HG03135 (cell line): ENCODE measurements at regions not wholly inside any gene's neighbourhood (a gene's known extent, or its start where the extent isn't known, plus 50 kb on each side); places are given as distances from the start of the nearest gene placed in this dataset.
"Not testable (repeated sequence)": the region's sequence is repeated elsewhere in the genome, so short reads cannot be mapped to it uniquely, and the experiment has no call there.

Experiments used
- ATAC-seq: cut with Tn5 transposase; IDR thresholded peaks from one replicate; pipeline ENCODE4 v1.9.1; 2021; ENCODE audit warnings: mild to moderate bottlenecking, moderate library complexity; ENCODE audit not compliant: unreplicated experiment

DNA sequence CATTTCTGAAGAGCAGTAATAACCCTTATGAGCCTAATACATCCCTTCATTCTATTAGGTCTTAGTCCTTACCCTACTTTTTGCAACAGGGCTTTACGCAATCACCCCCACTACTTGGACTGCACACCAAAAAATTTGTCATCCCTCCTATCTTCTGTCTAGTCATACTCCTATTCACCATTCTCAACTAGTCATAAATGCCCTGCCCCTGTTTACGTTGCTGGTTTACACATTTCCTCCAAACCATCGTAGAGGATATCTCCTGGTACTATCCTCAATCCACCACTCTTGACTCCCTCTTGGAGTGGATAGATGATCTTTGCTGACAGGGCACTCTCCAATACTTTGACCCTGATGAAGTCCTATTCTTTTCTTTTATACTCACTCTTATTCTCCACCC lies 98.2 kb upstream of the CCNG1 start:
- ATAC-seq = no peak

DNA sequence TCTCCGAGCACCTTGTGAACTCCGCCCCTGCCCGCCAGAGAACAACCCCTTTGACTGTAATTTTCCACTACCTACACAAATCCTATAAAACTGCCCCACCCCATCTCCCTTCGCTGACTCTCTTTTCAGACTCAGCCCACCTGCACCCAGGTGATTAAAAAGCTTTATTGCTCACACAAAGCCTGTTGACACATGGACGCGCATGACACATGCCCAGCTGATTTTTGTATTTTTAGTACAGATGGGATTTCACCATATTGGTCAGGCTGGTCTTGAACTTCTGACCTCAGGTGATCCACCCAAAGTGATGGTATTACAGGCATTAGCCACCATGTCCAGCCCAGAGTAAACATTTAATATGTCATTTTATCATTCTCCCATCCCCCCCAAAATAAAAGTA lies 97.0 kb upstream of the CCNG1 start:
- not testable (repeated sequence) for ATAC-seq

DNA sequence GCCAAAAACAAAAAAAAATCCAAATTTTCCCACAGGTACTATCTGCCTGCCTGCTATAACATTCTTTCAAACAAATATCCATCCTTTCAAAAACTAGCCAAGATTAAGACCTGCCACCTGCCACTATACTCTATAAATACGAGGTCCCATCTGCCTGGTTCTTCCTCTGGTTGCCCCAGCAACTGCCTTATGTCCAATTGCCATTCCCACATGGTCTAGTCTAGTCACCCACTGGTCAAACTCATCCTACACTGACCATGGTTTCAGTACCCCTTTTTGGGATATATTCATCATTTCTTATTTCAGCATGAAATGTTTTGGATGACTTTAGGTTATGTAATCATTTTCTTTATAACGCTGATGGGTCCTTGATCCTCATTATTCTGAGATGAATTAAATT lies 95.1 kb upstream of the CCNG1 start:
- no peak for ATAC-seq

DNA sequence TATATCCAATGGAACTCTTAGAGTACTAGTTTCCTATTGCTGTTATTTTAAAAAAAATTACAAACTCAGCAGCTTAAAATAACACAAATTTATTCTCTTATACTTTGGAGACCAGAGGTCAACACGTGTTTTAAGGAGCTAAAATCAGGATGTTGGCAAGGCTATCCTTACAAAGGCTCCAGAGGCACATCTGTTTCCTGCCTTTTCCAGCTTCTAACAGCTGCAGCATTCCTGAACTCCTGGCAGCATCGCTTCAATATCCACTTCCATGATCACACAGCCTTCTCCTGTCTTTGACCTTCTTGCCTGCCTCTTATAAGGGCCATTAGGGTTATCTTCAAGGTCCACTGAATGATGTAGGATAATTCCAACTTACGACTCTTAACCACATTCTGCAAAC lies 92.2 kb upstream of the CCNG1 start:
- no peak for ATAC-seq

DNA sequence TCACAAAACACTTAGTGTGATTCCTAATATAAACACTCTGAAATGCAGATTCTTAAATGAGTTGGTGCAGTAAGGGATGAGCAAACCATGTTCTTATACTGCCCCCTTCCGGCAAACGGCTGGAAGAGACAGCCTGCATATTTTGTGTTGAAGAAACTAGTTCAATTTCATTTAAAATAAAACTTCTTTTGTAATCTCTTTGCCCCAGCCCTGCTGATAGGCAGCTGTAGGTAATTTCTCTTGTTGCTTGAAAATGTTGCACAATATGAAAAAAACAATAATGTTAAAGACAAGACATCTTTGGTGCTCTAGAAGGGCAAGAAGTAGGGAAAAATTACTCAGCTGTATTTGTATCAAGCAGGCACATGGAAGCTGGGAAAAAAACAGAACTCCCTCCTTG lies 89.7 kb upstream of the CCNG1 start:
- ATAC-seq = peak; percentile 72

DNA sequence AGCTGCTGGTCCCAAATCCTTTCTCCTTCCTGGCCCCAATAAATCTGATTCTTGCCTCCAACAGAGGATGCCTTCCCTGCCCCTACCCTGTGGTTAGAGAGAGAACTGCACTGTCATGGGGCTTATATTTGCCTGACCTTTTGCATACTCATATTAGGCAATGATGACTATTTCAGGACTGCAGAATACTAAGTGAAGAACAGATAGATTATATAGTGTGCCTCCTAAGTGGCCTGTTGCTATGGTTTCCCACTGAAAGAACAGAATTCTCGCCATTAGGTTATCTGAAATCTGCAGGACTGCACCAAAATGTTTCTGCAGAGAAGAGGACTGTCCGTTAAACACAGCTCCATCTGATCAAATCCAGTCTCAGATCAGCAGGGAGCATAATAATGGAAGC lies 87.3 kb upstream of the CCNG1 start:
- ATAC-seq = no peak

DNA sequence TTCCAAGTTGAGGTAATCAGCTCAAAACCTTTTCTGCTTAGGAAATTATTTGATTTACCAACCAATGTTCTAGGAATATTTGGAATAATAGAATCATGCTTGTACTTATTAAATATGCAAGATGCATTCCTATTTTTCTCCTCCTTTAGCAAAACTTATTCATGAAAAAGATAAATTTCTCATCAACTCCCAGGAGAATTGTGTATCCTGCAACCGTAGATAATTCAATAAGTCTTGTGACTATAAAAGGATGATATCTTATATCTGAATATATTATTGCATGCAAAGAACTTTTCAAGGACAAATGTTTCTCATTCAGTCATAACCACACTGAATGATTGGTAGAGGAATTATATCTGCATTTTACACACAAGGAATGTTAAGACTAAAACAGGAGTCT lies 84.9 kb upstream of the CCNG1 start:
- ATAC-seq = no peak

DNA sequence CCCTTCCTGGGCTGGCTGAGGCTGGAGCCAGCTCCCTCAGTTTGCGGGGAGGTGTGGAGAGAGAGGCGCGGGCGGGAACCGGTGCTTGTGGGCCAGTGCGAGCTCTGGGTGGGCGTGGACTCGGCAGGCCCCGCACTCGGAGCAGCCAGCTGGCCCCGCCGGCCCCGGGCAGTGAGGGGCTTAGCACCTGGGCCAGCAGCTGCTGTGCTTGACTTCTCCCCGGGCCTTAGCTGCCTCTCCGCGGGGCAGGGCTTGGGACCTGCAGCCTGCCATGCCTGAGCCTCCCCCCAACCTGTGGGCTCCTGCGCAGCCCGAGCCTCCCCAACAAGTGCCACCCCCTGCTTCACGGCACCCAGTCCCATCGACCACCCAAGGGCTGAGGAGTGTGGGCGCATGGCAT lies 81.6 kb upstream of the CCNG1 start:
- ATAC-seq = not testable (repeated sequence)

DNA sequence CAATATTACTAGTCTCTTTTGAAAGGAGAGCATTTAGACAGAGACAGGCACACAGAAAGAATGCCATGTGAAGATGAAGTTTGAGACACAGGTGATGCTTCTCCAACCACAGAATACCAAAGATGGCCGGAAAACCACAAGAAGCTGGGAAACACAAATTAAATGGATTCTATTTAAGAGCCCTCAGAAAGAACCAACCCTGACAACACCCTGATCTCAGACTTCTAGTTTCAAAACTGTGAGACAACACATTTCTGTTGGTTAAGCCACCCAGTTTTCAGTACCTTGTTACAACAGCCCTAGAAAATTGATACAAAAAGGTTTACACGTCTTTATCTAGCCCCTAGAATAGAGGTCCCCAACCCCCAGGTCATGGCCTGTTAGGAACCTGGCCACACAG lies 79.8 kb upstream of the CCNG1 start:
- ATAC-seq = no peak

DNA sequence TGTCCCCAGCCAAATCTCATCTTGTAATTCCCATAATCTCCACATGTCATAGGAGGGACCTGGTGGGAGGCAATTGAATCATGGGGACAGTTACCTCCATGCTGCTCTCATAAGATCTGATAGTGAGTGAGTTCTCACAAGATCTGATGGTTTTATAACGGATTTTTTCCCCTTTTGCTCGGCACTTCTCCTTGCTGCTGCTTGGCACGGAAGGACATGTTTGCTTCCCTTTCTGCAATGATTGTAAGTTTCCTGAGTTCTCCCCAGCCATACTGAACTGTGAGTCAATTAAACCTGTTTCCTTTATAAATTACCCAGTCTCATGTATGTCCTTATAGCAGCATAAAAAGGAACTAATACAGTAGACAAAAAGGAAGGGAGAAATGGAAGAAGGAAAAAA lies 76.7 kb upstream of the CCNG1 start:
- ATAC-seq = no peak

DNA sequence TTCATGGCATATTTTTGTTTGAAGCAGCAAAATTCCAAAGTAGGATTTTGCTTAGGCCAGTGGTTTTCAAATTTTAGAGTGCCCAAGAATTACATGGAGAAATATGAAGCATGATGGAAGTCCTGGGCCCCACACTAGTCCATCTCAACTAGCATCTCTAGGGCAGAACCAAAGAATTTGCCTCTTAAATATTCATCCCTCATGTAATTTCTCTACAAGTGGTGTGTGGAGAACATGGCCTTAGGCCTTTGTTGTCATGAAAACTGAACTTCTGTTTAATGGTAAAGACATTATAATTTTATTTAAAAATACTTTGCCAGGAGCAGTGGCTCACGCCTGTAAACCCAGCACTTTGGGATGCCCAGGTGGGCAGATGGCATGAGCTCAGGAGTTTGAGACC lies 75.9 kb upstream of the CCNG1 start:
- ATAC-seq = no peak

DNA sequence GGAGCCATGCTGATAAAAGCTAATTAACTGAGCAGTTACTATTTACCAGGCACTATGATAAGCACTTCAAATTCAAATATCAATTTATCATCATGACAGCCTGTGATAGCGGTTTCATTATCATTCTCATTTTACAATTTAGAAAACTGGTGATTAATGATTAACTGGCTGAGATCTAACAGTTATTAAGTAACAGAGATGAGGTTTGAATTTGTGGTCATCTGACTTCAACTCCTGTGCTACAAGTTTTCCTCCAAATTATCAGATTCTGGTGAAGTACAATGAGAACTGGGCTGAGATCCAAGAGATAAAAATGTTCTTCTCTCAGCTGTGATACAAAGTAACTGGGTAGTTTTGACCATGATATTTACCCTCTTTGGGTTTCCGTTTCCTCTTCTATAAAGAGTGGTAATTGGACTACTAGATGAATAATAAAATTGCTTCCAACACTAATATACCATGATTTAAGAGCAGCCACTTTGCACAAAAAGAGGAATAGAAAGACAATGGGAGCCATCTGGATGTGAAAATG lies 74.5 kb upstream of the CCNG1 start:
- no peak for ATAC-seq

DNA sequence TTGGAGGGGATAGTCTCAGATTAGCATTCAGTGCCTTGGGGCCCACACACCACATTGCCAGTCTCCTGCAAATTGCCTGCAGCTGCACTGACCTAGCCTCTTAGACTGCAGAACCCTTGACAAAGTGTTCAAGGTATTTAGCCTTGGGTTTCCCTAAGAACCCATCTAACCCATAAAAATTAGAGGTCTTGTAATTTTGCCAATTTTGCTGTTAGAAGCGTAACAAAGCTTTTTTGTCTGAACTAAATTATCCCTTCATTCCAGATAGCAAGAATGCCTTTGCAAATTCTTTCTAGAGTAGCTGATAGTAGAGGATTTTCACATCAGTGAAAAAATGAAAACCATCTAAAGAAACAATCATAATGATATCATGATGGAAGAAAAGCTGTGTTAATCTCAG lies 74.0 kb upstream of the CCNG1 start:
- no peak for ATAC-seq

DNA sequence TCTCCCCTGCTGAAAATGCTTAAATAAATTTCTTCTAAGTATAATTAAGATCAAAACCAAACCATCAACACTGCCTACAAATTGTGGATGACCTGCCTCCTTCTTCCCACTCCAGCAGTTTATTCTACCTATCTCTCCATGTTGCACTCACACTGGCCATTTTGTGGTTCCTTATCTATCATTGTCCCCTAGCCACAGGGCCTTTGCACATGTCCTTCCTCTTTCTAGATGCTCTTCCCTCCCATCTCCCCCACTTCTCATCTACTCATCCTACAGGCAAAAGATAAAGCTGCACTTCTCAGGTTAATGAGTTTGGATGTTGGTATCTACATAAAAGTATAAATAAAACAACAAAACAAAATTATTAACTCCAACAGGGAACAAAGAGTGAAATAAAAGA lies 70.6 kb upstream of the CCNG1 start:
- no peak for ATAC-seq

DNA sequence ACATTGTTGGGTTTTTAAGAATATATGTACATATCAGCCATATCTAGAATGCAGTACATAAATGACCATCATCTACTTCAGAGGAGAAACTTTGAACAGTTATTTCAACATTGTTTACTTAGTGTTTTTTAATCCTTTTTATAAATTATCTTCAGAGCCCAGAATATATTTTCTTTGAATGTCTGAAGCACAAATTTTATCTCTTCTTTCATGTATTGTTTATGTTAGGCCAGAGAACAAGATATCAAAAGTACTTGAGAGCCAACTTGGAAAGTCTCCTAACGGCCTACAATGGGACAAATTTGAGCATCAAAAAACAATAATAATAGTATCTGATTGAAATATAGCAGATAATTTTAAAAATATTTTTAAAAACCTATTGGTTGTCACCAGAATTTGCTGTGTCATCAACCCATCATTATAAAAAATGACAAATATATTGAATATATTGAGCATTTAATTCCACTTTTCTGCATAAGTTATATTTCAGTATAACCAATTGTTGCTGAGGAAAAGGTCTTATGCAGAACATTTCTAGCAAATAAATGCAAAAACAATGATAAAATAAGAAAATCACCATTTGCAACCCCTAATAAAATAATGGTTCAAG lies 67.5 kb upstream of the CCNG1 start:
- no peak for ATAC-seq

DNA sequence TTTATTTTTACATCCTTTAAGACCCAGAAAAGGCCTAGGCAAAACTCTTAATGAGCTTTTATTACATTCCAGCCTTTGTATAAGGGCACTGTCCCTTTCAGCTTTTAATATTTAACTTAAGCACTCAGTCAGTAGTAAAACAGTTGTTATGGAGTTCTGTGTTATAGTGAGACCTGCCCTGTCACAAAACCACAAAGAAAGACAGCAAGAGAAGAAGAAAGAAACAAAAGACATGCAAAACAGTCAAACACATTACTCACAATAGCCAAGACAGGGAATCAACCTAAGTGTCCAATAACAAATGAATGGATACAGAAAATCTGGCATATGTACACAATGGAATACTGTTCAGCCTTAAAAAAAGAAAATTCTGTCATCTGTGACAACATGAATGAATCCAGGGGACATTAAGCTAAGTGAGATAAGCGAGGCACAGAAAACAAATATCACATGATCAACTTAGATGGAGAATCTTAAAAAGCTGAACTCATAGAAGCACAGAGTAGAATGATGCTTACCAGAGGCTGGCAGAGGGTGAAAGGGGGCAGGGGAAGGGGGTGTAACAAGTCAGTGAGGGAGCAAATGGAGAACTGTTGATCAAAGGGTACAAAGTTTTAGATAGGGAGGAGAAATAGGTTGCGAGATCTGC lies 63.8 kb upstream of the CCNG1 start:
- no peak for ATAC-seq

DNA sequence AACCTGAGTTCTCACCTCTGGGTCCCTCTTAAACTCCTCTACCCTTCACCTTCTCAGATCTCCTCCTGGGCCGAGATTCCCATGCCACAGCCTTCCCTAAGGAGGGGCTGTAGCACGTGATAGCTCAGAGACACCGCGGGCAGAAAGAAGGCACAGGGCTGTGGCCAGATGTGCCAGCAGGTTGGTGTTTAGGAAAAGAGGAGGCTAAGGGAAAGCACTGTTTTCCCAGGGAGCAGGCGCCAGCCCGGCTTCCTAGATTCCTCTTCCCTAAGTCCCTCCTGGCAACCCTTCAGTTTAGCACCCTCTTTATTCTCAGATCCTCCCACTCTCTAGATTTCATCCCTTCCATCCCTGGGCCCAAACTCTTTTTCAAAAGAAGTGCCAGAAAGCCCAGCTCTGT lies 59.4 kb upstream of the CCNG1 start:
- no peak for ATAC-seq

DNA sequence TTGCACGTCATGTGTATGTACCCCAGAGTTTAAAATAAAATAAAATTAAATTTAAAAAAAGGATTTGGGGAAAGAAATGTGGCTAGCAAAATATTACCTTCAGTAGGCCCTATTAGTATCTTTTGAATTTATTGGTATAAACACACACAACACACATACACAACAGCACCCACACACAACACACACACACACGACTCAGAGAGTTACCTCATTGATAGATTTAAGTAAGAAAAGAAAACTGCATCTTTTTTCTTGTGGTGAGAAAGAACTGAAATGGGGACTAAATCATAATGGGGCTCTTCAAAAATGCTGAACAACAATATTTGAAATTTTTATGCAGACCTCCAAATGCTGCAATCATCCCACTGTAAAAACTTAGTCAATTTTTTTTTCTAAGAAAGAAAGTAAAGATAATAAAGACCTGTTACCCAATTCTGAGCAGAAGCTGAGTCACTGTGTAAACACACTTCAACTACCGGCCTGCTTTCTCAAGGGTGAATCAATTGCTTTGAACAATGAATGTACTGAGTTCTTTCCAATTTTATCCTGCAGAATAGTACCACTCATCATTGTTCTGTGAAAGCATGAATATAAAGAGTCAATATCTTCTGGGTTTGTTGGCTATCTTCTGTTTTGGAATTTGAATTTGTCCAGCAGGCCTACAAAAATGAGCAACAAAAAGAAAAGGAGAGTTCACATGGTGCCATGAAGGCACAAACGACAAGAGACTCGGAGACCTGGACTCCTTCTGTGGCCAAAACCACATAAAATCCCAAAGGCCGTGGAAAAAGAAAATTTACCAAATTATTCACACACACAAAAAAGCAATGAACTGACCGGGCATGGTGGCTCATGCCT lies 57.9 kb upstream of the CCNG1 start:
- no peak for ATAC-seq

DNA sequence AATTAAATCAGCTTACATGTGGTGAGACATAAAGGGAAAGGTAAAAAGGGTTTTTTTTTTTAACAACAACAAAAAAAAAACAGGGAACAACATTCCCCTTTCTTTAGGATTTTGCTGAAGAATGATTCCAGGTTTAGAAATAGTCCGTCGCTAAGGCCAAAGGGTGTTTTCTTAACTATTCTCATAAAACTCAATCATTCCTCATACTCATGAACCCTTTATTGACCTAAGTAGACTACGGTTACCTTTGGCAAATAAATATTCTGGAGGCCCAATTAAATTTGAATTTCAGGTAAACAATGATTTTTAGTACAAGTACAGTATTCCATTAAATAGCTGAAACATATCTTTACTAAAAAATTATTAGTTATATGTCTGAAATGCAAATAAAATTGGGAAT lies 55.6 kb upstream of the CCNG1 start:
- ATAC-seq = no peak

DNA sequence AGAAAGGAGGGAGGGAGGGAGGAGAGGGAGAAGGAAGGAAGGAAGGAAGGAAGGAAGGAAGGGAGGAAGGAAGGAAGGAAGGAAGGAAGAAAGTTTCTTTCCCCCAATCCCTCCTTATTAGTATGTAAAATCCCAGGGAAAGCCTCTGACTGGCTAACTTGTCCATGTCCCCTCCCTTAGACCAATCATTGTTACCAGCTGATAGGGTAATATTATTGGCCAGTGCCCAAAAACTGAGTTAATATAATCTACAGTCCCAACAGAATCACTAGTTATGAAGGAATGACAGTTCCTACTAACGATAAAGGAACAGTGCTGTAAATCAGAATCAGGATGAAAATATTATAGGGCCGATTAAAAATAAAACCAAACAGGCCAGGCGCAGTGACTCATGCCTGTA lies 53.6 kb upstream of the CCNG1 start:
- no peak for ATAC-seq

DNA sequence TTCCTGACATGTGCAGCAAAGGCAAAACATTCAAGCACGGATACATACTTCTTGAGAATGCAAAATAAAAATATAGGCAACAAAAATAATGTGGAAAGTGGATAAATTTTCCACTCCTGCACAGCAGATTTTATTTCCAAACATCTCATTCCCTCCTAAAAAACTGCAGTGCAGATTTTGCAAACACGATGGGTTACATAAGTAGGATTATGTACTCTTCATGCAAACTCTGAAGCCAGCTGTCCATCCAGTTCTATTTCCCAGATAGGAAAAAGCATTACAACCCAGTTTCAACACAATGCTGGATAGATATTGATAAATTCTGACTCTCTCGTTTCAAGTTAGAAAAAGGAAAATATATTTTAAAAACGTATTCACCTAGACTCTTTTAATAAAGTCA lies 52.7 kb upstream of the CCNG1 start:
- no peak for ATAC-seq

DNA sequence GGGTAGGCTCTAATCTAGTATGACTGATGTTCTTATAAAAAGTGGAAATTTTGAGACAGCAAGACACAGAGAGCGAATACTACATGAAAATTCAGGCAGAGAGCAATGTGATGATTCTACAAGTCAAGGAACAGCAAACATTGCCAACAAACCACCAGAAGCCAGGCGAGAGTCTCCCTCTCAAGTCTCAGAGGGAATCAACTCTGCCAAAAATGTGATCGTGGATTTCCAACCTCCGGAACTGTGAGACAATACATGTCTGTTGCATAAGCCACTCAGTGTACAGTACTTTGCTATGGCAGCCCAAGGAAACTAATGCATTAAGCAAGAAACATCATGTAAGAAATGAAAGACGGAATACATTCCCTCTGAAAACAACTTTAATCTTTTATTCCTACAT lies 52.1 kb upstream of the CCNG1 start:
- no peak for ATAC-seq
